ENCODE measurements at regions not wholly inside any gene's neighbourhood (a gene's known extent, or its start where the extent isn't known, plus 50 kb on each side); places are given as distances from the start of the nearest gene placed in this dataset.

GRCh38 chr9:81305561-81306182 is 383.7 kb downstream of the TLE1 start:
- Histone ChIP-seq H3K36me3 (no peaks in the 10 kb centered on the region), H3K4me1 (no peaks in the 10 kb centered on the region), H3K9me3 (peaks cover 0 to 6% (median 2%) of the 10 kb centered on the region in 4 donors), H3K4me3 (no peak overlapping the region), H3K27me3 (no peaks in the 10 kb centered on the region), H3K27ac (replicated peaks in 1 of 4) (no peak overlapping the region)
- no peak for DNase-seq (ENCODE audit: extremely low spot score)
- intact Hi-C loops (cut with DNase I): no loop called here
- TF ChIP-seq POLR2AphosphoS5 (IDR thresholded peaks at IDR 0.05) (no peak), CTCF (IDR thresholded peaks at IDR 0.05) (no peak), EP300 (IDR thresholded peaks at IDR 0.05) (no peak), POLR2A (IDR thresholded peaks at IDR 0.05; ENCODE audit: low read depth) (no peak)
- 90% methylated on average over 6 of the region's 6 CpGs for WGBS

- Histone ChIP-seq H3K27me3 (no peaks in the 10 kb centered on the region), H3K36me3 (no peaks in the 10 kb centered on the region), H3K9me3 (peaks cover 0 to 10% (median 3%) of the 10 kb centered on the region in 4 donors), H3K4me3 (no peak overlapping the region), H3K27ac (replicated peaks in 1 of 4) (no peak overlapping the region), H3K4me1 (no peaks in the 10 kb centered on the region)
- DNase-seq (ENCODE audit: extremely low spot score): no peak
- 77% methylated on average over 5 of the region's 5 CpGs for WGBS
- TF ChIP-seq POLR2A (IDR thresholded peaks at IDR 0.05; ENCODE audit: low read depth): no peak
- TF ChIP-seq POLR2AphosphoS5 (IDR thresholded peaks at IDR 0.05): no peak
- TF ChIP-seq EP300 (IDR thresholded peaks at IDR 0.05): no peak
- no peak for TF ChIP-seq CTCF (IDR thresholded peaks at IDR 0.05)
- intact Hi-C loops (cut with DNase I): no loop called here
Measured at GRCh38 chr9:81303658-81304057, 385.7 kb downstream of the TLE1 start.

- Histone ChIP-seq H3K27ac (replicated peaks in 1 of 4) (no peak overlapping the region), H3K9me3 (no peaks in the 10 kb centered on the region), H3K36me3 (no peaks in the 10 kb centered on the region), H3K4me3 (no peak overlapping the region), H3K4me1 (no peaks in the 10 kb centered on the region), H3K27me3 (no peaks in the 10 kb centered on the region)
- intact Hi-C loops (cut with DNase I): no loop called here
- DNase-seq (ENCODE audit: extremely low spot score): no peak
- TF ChIP-seq EP300 (IDR thresholded peaks at IDR 0.05): no peak
Measured at GRCh38 chr9:81293651-81294050, 395.7 kb downstream of the TLE1 start.

- intact Hi-C loops (cut with DNase I): no loop called here
- TF ChIP-seq EP300 (IDR thresholded peaks at IDR 0.05) (no peak), CTCF (IDR thresholded peaks at IDR 0.05) (no peak), POLR2A (IDR thresholded peaks at IDR 0.05; ENCODE audit: low read depth) (no peak), POLR2AphosphoS5 (IDR thresholded peaks at IDR 0.05) (no peak)
- 96% methylated on average over 6 of the region's 7 CpGs for WGBS
- Histone ChIP-seq H3K4me3 (no peak overlapping the region), H3K36me3 (no peaks in the 10 kb centered on the region), H3K4me1 (no peaks in the 10 kb centered on the region), H3K27ac (replicated peaks in 1 of 4) (no peak overlapping the region), H3K9me3 (no peaks in the 10 kb centered on the region), H3K27me3 (no peaks in the 10 kb centered on the region)
- DNase-seq (ENCODE audit: extremely low spot score): no peak
Measured at GRCh38 chr9:81292056-81292805, 397.1 kb downstream of the TLE1 start.

GRCh38 chr9:81289622-81290021 is 399.7 kb downstream of the TLE1 start:
- DNase-seq (ENCODE audit: extremely low spot score): no peak
- H3K4me3 ChIP-seq: no peak overlapping the region
- intact Hi-C loops (cut with DNase I): no loop called here

More at GRCh38 chr9:81289622-81290021, 399.7 kb downstream of the TLE1 start:
- Histone ChIP-seq H3K27ac (replicated peaks in 1 of 4) (no peak overlapping the region), H3K9me3 (no peaks in the 10 kb centered on the region), H3K27me3 (no peaks in the 10 kb centered on the region), H3K4me1 (no peaks in the 10 kb centered on the region), H3K36me3 (no peaks in the 10 kb centered on the region)
- TF ChIP-seq EP300 (IDR thresholded peaks at IDR 0.05): no peak
- TF ChIP-seq CTCF (IDR thresholded peaks at IDR 0.05): no peak
- no peak for TF ChIP-seq POLR2AphosphoS5 (IDR thresholded peaks at IDR 0.05)
- no peak for TF ChIP-seq POLR2A (IDR thresholded peaks at IDR 0.05; ENCODE audit: low read depth)
- WGBS: 83% methylated on average over 1 of the region's 1 CpG
